GM21447 (cell line): ENCODE measurements at regions not wholly inside any gene's neighbourhood (a gene's known extent, or its start where the extent isn't known, plus 50 kb on each side); places are given as distances from the start of the nearest gene placed in this dataset.
"Not testable (repeated sequence)": the region's sequence is repeated elsewhere in the genome, so short reads cannot be mapped to it uniquely, and the experiment has no call there.

Experiments used
- ATAC-seq: cut with Tn5 transposase; IDR thresholded peaks from one replicate; pipeline ENCODE4 v1.9.1; 2021; ENCODE audit not compliant: unreplicated experiment

DNA sequence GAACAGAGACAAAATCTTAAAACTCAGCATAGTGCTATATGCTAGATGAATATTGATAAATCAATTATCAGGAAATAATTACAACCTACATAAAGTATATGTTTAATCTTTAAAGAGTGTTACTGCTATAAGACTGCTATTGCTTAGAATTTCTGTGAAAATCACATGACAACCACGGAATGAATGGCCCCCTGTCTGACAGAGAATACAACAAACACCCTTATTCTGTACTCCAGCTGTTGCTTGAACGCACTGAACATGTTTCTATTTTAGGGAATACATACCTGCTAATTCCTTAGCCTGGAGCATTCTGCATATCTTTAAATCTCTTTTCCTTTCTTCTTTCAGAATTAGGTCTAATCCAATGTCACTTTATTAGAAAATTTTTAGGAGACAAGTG is 452.4 kb upstream of the PHF14 start:
- no peak for ATAC-seq

DNA sequence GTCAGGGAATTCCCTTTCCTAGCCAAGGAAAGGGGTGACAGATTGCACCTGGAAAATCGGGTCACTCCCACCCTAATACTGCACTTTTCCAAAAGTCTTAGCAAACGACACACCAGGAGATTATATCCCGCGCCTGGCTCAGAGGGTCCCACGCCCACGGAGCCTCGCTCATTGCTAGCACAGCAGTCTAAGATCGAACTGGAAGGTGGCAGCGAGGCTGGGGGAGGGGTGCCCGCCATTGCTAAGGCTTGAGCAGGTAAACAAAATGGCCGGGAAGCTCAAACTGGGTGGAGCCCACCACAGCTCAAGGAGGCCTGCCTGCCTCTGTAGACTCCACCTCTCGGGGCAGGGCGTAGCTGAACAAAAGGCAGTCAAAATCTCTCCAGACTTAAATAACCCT is 440.2 kb upstream of the PHF14 start:
- ATAC-seq: not testable (repeated sequence)

DNA sequence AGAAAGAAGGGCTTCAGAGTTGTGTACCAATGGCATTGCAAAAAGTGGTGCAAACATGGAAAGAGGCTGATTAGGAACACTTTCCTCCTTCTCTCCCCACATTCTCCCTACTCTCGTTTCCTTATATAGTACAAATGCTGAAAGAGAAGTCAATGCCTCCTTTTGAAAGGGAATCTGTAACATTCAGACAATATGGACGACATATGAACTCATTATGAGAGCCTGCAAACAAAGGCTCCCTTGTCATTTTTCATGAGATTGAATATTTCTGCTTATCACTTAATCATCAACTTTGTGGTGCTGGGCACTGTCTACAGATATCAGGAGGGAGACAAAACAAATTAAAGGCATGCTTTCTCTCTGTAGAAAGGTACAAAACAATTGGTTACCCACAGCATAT is 437.1 kb upstream of the PHF14 start:
- no peak for ATAC-seq

DNA sequence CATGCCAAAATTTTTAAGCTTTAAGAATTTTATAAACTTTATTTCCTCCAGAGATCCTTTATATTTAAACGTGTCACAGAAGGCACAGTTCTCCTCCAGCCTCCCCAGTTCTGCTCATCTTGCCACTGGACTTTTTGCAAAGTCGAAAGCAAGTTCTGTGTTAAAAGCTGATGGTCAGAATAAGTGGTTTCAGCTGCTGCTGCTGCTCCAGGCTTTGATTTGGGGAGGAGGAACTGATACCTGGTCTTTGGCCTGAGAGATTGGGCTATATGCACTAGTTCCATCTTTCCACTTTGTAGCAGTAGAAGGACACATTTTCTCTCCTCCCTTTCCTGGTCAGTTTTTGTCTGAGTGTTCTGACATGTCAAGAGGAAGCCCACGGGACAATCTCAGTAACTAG is 435.9 kb upstream of the PHF14 start:
- ATAC-seq: no peak

DNA sequence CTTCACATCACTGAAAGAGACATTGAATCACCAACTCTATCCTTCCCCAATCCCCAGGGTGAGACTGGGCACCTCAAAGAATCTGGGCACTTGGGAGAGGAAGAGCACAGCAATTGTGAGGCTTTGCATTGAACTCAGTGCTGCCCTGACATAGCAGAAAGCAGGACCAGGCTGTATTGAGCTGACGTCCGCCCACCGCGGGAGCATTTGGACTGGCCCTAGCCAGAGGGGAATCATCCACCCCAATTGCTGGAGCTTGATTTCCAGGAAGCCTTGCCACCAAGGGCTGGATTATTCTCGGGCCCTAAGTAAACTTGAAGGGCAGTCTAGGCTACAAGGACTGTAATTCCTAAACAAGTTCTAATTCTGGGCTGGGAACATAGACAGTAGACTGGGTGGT is 416.3 kb upstream of the PHF14 start:
- no peak for ATAC-seq

DNA sequence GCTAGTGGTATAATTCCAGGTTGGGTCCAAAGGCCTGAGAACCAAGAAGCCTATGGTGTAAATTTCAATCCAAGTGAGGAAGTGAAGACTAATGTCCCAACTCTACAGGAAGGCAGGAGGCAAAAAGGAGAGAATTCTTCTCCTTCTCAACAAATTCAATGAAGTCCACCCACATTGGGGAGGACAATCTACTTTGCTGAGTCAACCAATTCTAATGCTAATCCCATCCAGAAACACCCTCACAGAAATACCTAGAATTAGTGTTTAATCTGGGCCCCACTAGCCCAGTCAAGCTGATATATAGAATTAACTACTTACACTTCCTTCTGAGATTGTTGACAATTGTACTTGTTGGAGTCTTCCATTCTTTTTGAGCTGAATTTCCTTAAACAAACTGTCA is 413.2 kb upstream of the PHF14 start:
- no peak for ATAC-seq

DNA sequence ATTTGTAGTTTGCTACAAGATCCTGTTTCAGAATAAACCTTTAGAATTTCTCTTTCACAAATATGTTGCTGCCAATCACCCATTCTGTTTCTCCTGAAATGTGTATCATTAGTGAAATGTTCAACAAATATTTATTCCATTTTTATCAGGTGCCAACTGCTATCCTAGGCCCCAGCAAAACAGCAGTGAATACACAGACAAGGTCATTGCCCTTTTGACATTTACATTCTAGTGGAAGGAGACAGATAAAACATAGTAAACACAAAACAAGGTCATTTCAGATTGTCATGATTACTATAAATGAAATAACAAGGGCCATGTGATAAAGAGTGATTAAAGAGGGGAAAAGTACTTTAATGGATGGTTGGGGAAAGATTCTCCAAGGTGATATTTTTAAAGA is 404.8 kb upstream of the PHF14 start:
- no peak for ATAC-seq

DNA sequence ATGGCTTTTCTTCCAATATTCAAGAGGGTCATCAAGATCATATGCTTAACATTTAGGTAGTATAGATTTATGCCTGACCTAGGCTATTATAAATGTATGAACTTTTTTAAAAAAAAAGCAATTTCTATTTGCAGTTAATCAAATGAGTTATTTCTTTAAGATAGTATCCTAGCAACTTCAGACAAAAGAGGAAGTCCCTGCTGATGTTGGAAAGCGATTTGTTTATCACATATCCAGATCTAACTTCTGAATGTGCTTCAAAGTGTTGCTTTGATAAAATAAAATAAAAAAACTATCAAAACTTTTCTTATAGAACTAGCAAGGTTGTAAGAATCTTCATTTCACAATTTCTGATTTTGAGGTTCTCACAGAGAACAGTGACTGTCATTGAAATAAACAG is 401.9 kb upstream of the PHF14 start:
- ATAC-seq: no peak

DNA sequence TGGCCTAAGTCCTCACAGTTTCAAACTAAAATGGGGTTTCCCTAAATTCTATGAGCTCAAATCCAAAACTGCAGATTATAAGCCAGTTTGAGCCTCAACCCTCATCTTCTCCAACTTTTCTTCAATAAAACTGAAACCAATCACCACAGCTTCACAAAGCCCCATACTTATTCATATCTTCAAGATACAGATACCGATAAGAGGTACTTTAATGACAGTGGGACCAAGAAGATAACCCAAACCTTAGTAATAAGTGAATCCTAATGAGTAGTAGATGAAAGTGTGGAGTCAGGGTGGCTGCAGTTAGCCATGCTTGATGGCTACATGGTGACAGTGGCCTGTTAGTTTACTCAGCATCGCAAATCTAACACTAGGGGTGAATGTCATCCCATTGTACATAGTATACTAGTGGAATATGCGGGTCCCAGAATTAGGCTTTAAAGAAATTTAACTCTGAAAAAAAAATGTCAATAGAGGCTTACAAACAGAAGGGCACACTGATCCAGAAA is 395.8 kb upstream of the PHF14 start:
- no peak for ATAC-seq

DNA sequence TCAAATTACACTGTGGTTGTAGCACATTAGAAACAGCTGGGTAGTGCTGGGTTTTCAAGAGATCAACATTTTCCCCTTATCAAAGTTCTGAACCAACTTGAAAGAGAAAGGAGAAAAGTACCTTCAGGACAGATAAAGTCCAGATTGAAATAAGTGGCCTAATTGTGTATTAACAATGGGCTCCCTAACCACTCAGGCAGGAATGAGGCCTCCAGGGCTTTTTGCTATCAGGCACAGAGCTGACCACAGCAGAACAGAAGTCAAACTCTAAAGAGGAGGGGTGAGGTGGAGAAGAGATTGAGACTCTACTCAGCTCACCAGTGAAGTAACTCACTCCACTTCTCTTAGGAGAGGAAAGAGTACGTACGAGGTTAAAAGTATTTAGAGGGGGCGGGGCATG is 394.1 kb upstream of the PHF14 start:
- ATAC-seq: no peak

DNA sequence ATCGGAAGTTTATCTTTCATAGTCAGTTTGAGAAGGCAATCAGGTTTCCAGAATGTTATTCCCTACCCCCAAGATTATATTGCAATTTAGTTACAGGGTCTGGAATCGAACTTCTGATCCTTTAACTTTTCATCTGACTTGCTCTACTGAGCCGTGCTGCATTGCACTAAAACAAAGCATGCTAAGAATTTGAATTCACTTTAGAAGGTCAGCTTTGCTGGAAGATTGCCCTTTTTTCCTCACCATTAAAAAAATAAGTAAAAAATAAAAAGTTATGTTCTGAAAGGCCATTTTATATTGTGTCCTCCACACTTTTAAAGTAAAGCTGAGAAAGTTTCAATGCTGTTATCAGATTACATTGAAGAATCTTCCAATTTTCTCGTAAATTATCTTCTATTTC is 388.8 kb upstream of the PHF14 start:
- no peak for ATAC-seq

DNA sequence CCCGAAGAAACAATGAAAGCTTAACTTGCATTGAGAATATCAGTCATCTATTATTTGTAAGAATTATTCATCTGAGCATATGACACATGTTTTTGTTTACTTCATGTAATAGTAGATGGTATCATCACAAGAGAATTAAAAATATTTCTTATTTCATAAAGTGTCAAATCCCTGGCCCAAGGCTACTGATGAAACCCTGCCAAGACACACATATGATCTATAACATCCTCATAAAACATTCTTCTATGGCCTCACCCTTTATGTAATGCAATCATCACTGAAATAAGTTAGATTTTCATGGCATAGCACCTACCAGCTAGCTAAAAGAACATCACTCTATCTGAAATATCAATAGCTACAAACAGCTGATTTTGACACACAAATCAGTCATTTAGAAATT is 385.6 kb upstream of the PHF14 start:
- ATAC-seq: no peak

DNA sequence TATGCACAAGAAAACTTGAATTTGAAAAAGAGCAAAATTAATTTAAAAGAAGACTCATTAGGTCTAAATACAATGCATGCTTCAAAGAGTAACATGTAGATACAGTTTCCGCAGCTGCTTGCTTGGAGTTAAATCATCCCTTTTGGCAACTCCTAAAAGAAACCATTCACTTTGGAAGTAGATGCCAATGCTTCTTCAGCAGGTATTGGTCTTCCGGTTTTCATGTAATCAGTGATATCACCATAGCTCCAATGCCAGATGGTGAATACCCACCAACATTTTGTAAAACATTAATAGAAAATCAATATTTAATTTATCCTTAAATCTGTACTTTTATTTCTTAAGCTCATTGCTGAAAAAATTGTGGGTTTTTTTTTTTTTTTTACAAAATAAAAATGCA is 381.1 kb upstream of the PHF14 start:
- ATAC-seq: no peak

DNA sequence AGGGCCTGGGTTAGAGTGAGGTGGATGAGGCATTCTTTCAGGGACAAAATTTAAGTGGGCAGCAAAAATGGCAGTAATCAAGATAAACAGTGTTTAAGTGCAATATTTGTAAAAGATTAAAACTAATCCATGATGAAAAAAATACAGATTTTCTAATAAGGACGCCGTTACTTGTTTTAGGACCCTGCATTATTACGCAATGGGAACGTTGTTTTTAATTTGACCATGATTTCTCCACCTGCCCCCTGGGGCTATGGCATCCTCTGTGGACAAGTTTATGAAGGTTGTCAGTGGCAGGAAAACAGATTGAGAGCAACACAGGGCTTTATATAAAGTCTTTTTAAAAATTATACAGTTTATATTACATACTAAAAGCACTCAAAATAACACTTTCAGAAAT is 380.6 kb upstream of the PHF14 start:
- no peak for ATAC-seq

DNA sequence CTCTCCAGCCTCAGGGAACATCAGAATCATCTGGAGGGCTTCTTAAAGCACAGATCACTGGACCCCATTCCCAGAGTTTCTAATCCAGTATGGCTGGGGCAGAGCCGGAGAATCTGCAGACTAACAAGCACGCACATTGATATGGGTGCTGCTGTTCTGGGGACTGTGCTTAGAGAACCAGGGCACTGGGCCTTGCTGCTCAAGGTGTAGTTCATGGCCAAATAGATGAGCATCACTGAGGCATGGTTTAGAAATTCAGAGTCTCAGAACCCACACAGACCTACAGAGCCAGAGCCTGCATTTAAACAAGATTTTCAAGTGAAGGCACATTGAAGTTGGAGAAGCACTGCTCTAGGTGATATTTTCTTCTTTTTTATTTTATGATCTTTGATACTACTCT is 376.8 kb upstream of the PHF14 start:
- no peak for ATAC-seq

DNA sequence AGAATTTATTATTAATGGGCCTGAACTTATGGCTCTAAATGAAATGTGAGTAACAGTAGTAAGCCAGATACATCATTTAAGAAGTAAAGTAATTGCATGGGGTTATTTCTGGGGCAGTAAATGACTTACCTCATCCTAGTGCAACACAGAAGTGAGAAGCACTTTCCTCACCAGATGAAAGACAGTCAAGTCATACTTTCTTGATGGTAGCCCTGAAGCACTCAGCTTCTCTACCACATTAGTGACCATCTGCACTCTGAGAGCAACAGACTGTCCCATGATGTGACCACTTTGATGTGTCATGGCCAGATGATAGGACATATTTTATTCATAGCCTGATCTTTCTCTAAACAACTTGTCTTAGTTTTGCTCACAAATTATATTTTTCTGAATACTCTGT is 369.5 kb upstream of the PHF14 start:
- no peak for ATAC-seq

DNA sequence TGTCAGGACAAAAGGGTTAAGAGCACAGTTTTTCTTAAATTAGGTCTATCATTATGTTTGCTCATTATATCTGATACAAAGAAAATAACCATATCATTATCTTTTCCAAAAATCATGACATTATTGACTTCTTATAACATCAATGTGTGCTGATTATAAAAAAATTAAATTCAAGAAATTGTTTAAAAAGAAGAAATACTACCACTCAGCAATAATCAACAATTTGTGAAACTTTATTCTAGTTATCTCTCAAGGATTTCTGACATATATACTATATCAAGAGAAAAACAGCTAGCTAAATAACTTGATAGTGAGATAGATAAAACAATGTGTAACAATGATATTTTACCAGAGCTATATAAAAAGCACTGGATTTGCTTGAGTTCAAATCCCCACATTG is 360.7 kb upstream of the PHF14 start:
- ATAC-seq: no peak

DNA sequence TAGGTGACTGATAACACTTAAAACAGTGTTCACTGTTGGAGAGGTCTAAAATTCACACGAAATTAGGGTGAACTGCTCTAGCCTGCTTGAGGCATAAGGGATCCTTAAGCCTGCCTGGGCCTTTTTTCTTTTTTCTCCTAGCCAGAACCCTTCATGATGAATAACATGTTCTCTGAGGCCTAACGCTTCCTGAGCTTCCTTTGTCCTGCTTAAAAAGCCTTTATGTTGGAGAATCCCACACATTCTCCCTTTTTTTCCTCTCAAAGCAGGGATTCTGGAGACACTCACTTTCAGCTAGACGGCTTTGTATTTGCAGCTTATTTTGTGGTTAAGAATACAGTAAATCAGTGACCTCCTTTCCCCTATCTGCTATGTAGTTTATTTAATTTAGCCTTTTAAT is 354.7 kb upstream of the PHF14 start:
- no peak for ATAC-seq

DNA sequence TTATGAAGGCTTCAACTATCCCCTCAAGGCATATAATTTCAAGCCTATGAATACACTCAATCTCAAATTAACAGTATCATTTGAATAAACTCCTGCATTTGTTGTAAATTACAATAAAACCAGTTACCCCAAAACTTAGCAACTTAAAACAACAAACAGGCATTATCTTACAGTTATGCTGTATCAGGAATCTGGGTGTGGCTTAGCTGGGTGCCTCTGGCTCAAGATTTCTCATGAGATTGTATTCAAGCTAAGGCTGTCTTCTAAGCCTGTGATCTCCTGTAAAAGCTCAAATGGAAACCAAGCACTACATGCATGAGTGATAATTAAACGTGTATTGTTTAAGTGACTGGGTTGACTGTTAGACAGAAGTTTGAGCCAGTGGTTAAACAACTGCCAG is 341.0 kb upstream of the PHF14 start:
- ATAC-seq: no peak

DNA sequence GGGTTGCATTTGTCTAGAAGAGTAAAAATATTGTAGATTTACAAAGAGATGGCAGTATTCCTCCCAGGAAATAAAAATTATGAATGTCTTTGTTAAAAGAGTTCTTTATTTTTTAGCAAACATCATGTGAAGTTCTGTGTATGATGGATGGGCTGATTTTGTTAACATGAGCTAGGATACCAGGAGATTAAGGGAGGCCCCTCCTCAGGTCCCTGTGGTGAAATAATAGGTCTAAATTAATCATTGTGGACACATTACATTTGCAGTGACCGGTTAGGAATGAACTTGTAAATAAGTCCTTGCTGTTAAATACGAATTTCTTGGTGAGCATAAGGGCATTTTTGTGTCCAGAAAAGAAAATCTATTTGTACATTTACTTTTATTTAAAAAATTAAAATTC is 339.4 kb upstream of the PHF14 start:
- no peak for ATAC-seq

DNA sequence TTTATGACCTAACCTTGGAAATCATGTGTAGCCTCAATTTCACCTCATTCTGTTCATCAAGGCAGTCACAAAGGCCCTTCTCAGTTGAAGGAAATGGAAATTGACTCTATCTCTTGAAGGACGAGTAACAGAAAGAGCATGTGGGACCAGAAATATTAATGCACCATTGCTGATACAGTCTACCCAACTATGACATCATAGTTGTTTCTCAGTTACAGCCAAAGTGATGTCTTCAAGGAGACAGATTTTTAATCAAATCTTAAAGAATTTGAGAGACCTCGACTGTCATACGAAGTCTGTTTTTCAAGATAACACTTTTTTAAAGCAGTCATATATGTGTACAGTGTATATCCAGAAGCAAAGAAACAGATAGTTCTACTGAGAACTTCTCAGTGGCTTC is 335.7 kb upstream of the PHF14 start:
- ATAC-seq: no peak

DNA sequence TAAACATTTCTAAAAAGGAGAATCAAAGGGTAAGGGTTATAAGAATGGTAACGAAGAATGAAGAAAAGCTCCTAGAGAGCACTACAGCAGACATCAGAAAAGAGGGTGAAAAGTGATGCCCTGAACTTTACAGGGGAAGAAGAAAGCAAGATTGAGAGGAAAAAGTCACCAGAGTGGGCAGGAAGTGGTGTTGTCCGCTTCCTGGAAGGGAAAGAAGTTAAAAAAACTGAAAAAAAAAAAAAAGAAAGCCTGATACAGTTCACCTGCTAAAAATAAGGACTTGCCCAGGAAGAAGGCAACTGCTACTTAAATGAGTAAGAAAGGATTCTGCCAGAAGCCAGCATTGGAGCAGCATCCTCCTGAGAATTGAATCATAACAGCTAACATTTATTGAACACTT is 330.1 kb upstream of the PHF14 start:
- ATAC-seq: no peak

DNA sequence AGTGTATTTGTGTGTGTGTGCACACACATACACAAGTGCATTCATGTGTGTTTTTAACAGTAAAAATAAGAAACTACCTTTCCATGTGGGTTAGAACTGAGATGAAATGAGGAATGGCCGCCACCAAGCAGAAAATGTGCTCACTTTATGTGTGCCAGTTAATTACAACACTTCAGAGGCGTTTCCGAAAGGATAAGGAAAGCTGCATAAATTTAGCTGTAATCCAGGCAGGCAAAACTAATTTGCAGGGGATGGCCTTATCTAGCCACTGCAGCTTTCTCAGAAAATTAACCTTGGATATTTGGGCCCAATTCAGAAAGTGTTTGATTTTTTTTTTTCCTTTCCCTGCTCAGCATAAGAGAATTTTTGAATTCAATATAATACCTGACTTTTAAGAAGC is 328.8 kb upstream of the PHF14 start:
- no peak for ATAC-seq

DNA sequence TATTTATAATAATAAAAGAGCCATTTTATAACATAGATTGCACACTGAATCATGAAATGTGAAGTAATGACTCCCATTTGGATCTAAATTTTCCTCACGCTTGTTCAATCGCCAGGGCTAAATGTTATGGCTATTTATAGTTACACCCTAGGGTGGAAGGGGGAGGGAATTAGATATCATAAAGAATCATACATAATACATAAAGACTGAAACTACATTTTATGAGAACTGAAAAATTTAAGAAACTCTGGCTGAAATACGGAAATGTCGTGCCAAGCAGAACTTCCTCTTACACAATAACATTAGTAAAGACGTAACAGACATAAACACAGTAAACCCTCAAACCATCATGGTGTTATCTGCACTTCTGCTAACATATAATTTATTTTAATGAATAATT is 327.5 kb upstream of the PHF14 start:
- no peak for ATAC-seq
